MM.1S (cell line): ENCODE measurements at regions not wholly inside any gene's neighbourhood (a gene's known extent, or its start where the extent isn't known, plus 50 kb on each side); places are given as distances from the start of the nearest gene placed in this dataset.

ENCODE experiments used
- DNase-seq: peaks from one replicate; pipeline ENCODE4 v3.0.0-alpha.2; 2015
- H2AFZ ChIP-seq: fragments of 300-600 bp; sonication (generic); 2 replicates; pipeline ENCODE4 v1.6.0; 2016; ENCODE audit warnings: antibody characterized with exemption, low read length
- H3F3A ChIP-seq: fragments of 300-600 bp; sonication (generic); 2 replicates; pipeline ENCODE4 v1.6.1; 2016; ENCODE audit warnings: mild to moderate bottlenecking, antibody characterized with exemption, low read length, moderate library complexity, mixed read lengths; ENCODE audit not compliant: insufficient read depth
- H3K27ac ChIP-seq: fragments of 300-600 bp; sonication (generic); 2 replicates; pipeline ENCODE4 v1.5.1; 2016; ENCODE audit warnings: mild to moderate bottlenecking, low read length
- H3K27me3 ChIP-seq: fragments of 300-600 bp; sonication (generic); replicated peaks from 2 replicates; pipeline ENCODE4 v1.6.0; 2016; ENCODE audit warnings: low read length; ENCODE audit not compliant: insufficient read depth
- H3K36me3 ChIP-seq: fragments of 300-600 bp; sonication (generic); replicated peaks from 2 replicates; pipeline ENCODE4 v1.6.1; 2016; ENCODE audit warnings: mild to moderate bottlenecking, low read length, mixed read lengths; ENCODE audit not compliant: insufficient read depth
- H3K4me1 ChIP-seq: fragments of 300-600 bp; sonication (generic); 2 replicates; pipeline ENCODE4 v1.6.1; 2016; ENCODE audit warnings: low read length, mixed read lengths
- H3K4me2 ChIP-seq: fragments of 300-600 bp; sonication (generic); 2 replicates; pipeline ENCODE4 v1.6.0; 2016; ENCODE audit warnings: low read depth, low read length
- H3K4me3 ChIP-seq: fragments of 300-600 bp; sonication (generic); 2 replicates; pipeline ENCODE4 v1.5.1; 2016; ENCODE audit warnings: low read length, mixed read lengths
- H3K79me2 ChIP-seq: fragments of 300-600 bp; sonication (generic); 2 replicates; pipeline ENCODE4 v1.6.1; 2016; ENCODE audit warnings: mixed run types, low read length, mixed read lengths
- H3K9ac ChIP-seq: fragments of 300-600 bp; sonication (generic); 2 replicates; pipeline ENCODE4 v1.6.1; 2016; ENCODE audit warnings: low read length, mixed read lengths
- H3K9me2 ChIP-seq: fragments of 300-600 bp; sonication (generic); replicated peaks from 2 replicates; pipeline ENCODE4 v1.6.1; 2016; ENCODE audit warnings: mild to moderate bottlenecking, low read length, mixed read lengths; ENCODE audit not compliant: insufficient read depth
- H3K9me3 ChIP-seq: fragments of 300-600 bp; sonication (generic); replicated peaks from 2 replicates; pipeline ENCODE4 v1.6.1; 2016; ENCODE audit warnings: mild to moderate bottlenecking, low read length, mixed read lengths; ENCODE audit not compliant: insufficient read depth
- H4K20me1 ChIP-seq: fragments of 300-600 bp; sonication (generic); 2 replicates; pipeline ENCODE4 v1.6.1; 2016; ENCODE audit warnings: mild to moderate bottlenecking, low read length, moderate library complexity, mixed read lengths; ENCODE audit not compliant: insufficient read depth
- CTCF ChIP-seq: fragments of 300-600 bp; sonication (generic); IDR thresholded peaks from 2 replicates; pipeline ENCODE4 v1.5.1; 2016; ENCODE audit warnings: antibody characterized with exemption, low read length, mixed read lengths
- EZH2 ChIP-seq: fragments of 300-600 bp; sonication (generic); optimal IDR thresholded peaks from 2 replicates; pipeline ENCODE3; 2017; ENCODE audit warnings: low read depth, mild to moderate bottlenecking, antibody characterized with exemption, low read length, mixed read lengths
- EZH2phosphoT487 ChIP-seq: fragments of 300-600 bp; sonication (generic); IDR thresholded peaks from 2 replicates; pipeline ENCODE4 v1.6.1; 2018; ENCODE audit warnings: antibody characterized with exemption, low read length

- no peaks in the 10 kb centered on the region for H3K4me1 ChIP-seq
- H3F3A ChIP-seq: no peaks in the 10 kb centered on the region
- H3K27me3 ChIP-seq: no peaks in the 10 kb centered on the region
- no peaks in the 10 kb centered on the region for H3K79me2 ChIP-seq
- no peaks in the 10 kb centered on the region for H3K36me3 ChIP-seq
- H3K9me2 ChIP-seq: no peaks in the 10 kb centered on the region
- H3K9ac ChIP-seq: no peak overlapping the region
- TF ChIP-seq CTCF (no peak), EZH2phosphoT487 (no peak), EZH2 (no peak)
- no peak overlapping the region for H2AFZ ChIP-seq
- H3K4me2 ChIP-seq: no peak overlapping the region
- no peaks in the 10 kb centered on the region for H4K20me1 ChIP-seq
- no peak overlapping the region for H3K4me3 ChIP-seq
- no peak for DNase-seq
- H3K27ac ChIP-seq: no peak overlapping the region
- H3K9me3 ChIP-seq: no peaks in the 10 kb centered on the region
These were observed 527.6 kb upstream of the SORCS1 start for GRCh38 chr10:107692072-107692471.

GRCh38 chr10:107689323-107689722 lies 524.8 kb upstream of the SORCS1 start:
- Histone ChIP-seq H3K4me2 (no peak overlapping the region), H4K20me1 (no peaks in the 10 kb centered on the region), H3K27ac (no peak overlapping the region), H3K36me3 (no peaks in the 10 kb centered on the region), H3K79me2 (no peaks in the 10 kb centered on the region), H3F3A (no peaks in the 10 kb centered on the region), H3K27me3 (no peaks in the 10 kb centered on the region), H3K9me3 (no peaks in the 10 kb centered on the region), H3K4me1 (no peaks in the 10 kb centered on the region), H3K4me3 (no peak overlapping the region), H2AFZ (no peak overlapping the region), H3K9me2 (no peaks in the 10 kb centered on the region), H3K9ac (no peak overlapping the region)
- no peak for DNase-seq
- TF ChIP-seq EZH2phosphoT487 (no peak), EZH2 (no peak), CTCF (no peak)

GRCh38 chr10:107687701-107688100 lies 523.2 kb upstream of the SORCS1 start:
- Histone ChIP-seq H4K20me1 (no peaks in the 10 kb centered on the region), H3F3A (no peaks in the 10 kb centered on the region), H3K4me3 (no peak overlapping the region), H3K9ac (no peak overlapping the region), H3K27ac (no peak overlapping the region), H2AFZ (no peak overlapping the region), H3K27me3 (no peaks in the 10 kb centered on the region), H3K4me1 (no peaks in the 10 kb centered on the region), H3K9me3 (no peaks in the 10 kb centered on the region), H3K36me3 (no peaks in the 10 kb centered on the region), H3K9me2 (no peaks in the 10 kb centered on the region), H3K79me2 (no peaks in the 10 kb centered on the region), H3K4me2 (no peak overlapping the region)
- TF ChIP-seq EZH2 (no peak), CTCF (no peak), EZH2phosphoT487 (no peak)
- DNase-seq: no peak

- H3K9me2 ChIP-seq: no peaks in the 10 kb centered on the region
- H3K4me1 ChIP-seq: no peaks in the 10 kb centered on the region
- no peaks in the 10 kb centered on the region for H4K20me1 ChIP-seq
- no peak overlapping the region for H3K4me3 ChIP-seq
- no peaks in the 10 kb centered on the region for H3K36me3 ChIP-seq
- no peaks in the 10 kb centered on the region for H3K79me2 ChIP-seq
- H3F3A ChIP-seq: no peaks in the 10 kb centered on the region
- H2AFZ ChIP-seq: no peak overlapping the region
- TF ChIP-seq EZH2phosphoT487 (no peak), EZH2 (no peak), CTCF (no peak)
- no peak overlapping the region for H3K4me2 ChIP-seq
- no peaks in the 10 kb centered on the region for H3K27me3 ChIP-seq
- no peaks in the 10 kb centered on the region for H3K9me3 ChIP-seq
- DNase-seq: no peak
- no peak overlapping the region for H3K27ac ChIP-seq
- no peak overlapping the region for H3K9ac ChIP-seq
These were observed 521.6 kb upstream of the SORCS1 start for GRCh38 chr10:107686095-107686494.
